ENCODE measurements at regions not wholly inside any gene's neighbourhood (a gene's known extent, or its start where the extent isn't known, plus 50 kb on each side); places are given as distances from the start of the nearest gene placed in this dataset.

GRCh38 chr12:93104535-93104934 lies 175.4 kb upstream of the EEA1 start:
- H2AFZ ChIP-seq, result no peak overlapping the region
- no peaks in the 10 kb centered on the region for H3K36me3 ChIP-seq (ENCODE audit: low read depth)
- H3K4me3 ChIP-seq, result no peak overlapping the region
- H3K79me2 ChIP-seq (ENCODE audit: insufficient read depth), result no peaks in the 10 kb centered on the region
- no peak overlapping the region for H3K27ac ChIP-seq
- H3F3A ChIP-seq (ENCODE audit: insufficient read depth), result peaks cover 19% of the 10 kb centered on the region
- no peaks in the 10 kb centered on the region for H3K27me3 ChIP-seq (replicated peaks; ENCODE audit: insufficient read depth)
- H3K9me2 ChIP-seq (ENCODE audit: insufficient read depth), result no peaks in the 10 kb centered on the region
- 71 to 92% methylated on average over 1 of the region's 1 CpG for WGBS, 2 experiments (ENCODE audit: low coverage in 1 of 2, low lambda C conversion rate in 2 of 2, missing lambda C conversion rate in 2 of 2)
- in situ Hi-C loops (cut with MboI), result no loop called here
- TF ChIP-seq EZH2 (IDR thresholded peaks at IDR 0.05; ENCODE audit: insufficient read depth, poor library complexity, severe bottlenecking) (no peak), EZH2phosphoT487 (IDR thresholded peaks at IDR 0.05; ENCODE audit: insufficient read depth, low read depth) (no peak)
- H3K4me1 ChIP-seq (ENCODE audit: insufficient read depth), result peaks cover 23% of the 10 kb centered on the region
- no peaks in the 10 kb centered on the region for H3K9me3 ChIP-seq (ENCODE audit: low read depth)
- no peak for DNase-seq
- no peak overlapping the region for H3K9ac ChIP-seq
- H4K20me1 ChIP-seq (ENCODE audit: insufficient read depth), result no peaks in the 10 kb centered on the region
- H3K4me2 ChIP-seq (ENCODE audit: unreplicated experiment), result no peak overlapping the region

GRCh38 chr12:93106910-93107309 lies 177.8 kb upstream of the EEA1 start:
- Histone ChIP-seq H3K27me3 (replicated peaks; ENCODE audit: insufficient read depth) (no peaks in the 10 kb centered on the region), H3K27ac (no peak overlapping the region), H2AFZ (no peak overlapping the region), H3K9me3 (ENCODE audit: low read depth) (no peaks in the 10 kb centered on the region), H3K9me2 (ENCODE audit: insufficient read depth) (no peaks in the 10 kb centered on the region), H3K4me1 (ENCODE audit: insufficient read depth) (peaks cover 30% of the 10 kb centered on the region), H3K79me2 (ENCODE audit: insufficient read depth) (no peaks in the 10 kb centered on the region), H3K4me3 (no peak overlapping the region), H3F3A (ENCODE audit: insufficient read depth) (peaks cover 22% of the 10 kb centered on the region), H3K9ac (no peak overlapping the region), H3K4me2 (ENCODE audit: unreplicated experiment) (no peak overlapping the region), H3K36me3 (ENCODE audit: low read depth) (no peaks in the 10 kb centered on the region), H4K20me1 (ENCODE audit: insufficient read depth) (no peaks in the 10 kb centered on the region)
- in situ Hi-C loops (cut with MboI), result no loop called here
- TF ChIP-seq EZH2phosphoT487 (IDR thresholded peaks at IDR 0.05; ENCODE audit: insufficient read depth, low read depth) (no peak), EZH2 (IDR thresholded peaks at IDR 0.05; ENCODE audit: insufficient read depth, poor library complexity, severe bottlenecking) (no peak)
- DNase-seq, result no peak
- WGBS, 2 experiments (ENCODE audit: low coverage in 1 of 2, low lambda C conversion rate in 2 of 2, missing lambda C conversion rate in 2 of 2), result 86 to 92% methylated on average over 2 of the region's 2 CpGs

GRCh38 chr12:93107514-93108312 lies 178.6 kb upstream of the EEA1 start:
- no peak overlapping the region for H2AFZ ChIP-seq
- H3K4me3 ChIP-seq, result no peak overlapping the region
- in situ Hi-C loops (cut with MboI), result no loop called here
- H3K36me3 ChIP-seq (ENCODE audit: low read depth), result no peaks in the 10 kb centered on the region
- H3K9me3 ChIP-seq (ENCODE audit: low read depth), result no peaks in the 10 kb centered on the region
- no peaks in the 10 kb centered on the region for H3K27me3 ChIP-seq (replicated peaks; ENCODE audit: insufficient read depth)
- H3K9me2 ChIP-seq (ENCODE audit: insufficient read depth), result no peaks in the 10 kb centered on the region
- H3F3A ChIP-seq (ENCODE audit: insufficient read depth), result peaks cover 22% of the 10 kb centered on the region
- DNase-seq, result no peak
- no peak overlapping the region for H3K4me2 ChIP-seq (ENCODE audit: unreplicated experiment)
- no peaks in the 10 kb centered on the region for H4K20me1 ChIP-seq (ENCODE audit: insufficient read depth)
- H3K27ac ChIP-seq, result no peak overlapping the region
- 79 to 85% methylated on average over 5 of the region's 5 CpGs for WGBS, 2 experiments (ENCODE audit: low coverage in 1 of 2, low lambda C conversion rate in 2 of 2, missing lambda C conversion rate in 2 of 2)
- H3K79me2 ChIP-seq (ENCODE audit: insufficient read depth), result no peaks in the 10 kb centered on the region
- H3K4me1 ChIP-seq (ENCODE audit: insufficient read depth), result peaks cover 31% of the 10 kb centered on the region
- TF ChIP-seq EZH2phosphoT487 (IDR thresholded peaks at IDR 0.05; ENCODE audit: insufficient read depth, low read depth) (no peak), EZH2 (IDR thresholded peaks at IDR 0.05; ENCODE audit: insufficient read depth, poor library complexity, severe bottlenecking) (no peak)
- H3K9ac ChIP-seq, result no peak overlapping the region

GRCh38 chr12:93108985-93109384 lies 179.9 kb upstream of the EEA1 start:
- H3K4me3 ChIP-seq, result peak overlapping the region; percentile 31
- no peaks in the 10 kb centered on the region for H3K27me3 ChIP-seq (replicated peaks; ENCODE audit: insufficient read depth)
- H3K4me2 ChIP-seq (ENCODE audit: unreplicated experiment), result peak overlapping the region; percentile 79
- no peaks in the 10 kb centered on the region for H3K9me3 ChIP-seq (ENCODE audit: low read depth)
- no peaks in the 10 kb centered on the region for H4K20me1 ChIP-seq (ENCODE audit: insufficient read depth)
- TF ChIP-seq EZH2phosphoT487 (IDR thresholded peaks at IDR 0.05; ENCODE audit: insufficient read depth, low read depth), result no peak
- TF ChIP-seq EZH2 (IDR thresholded peaks at IDR 0.05; ENCODE audit: insufficient read depth, poor library complexity, severe bottlenecking), result no peak
- H3F3A ChIP-seq (ENCODE audit: insufficient read depth), result peaks cover 32% of the 10 kb centered on the region
- peak overlapping the region; percentile 38 for H3K27ac ChIP-seq
- DNase-seq, result peak; percentile 40
- in situ Hi-C loops (cut with MboI), result no loop called here
- H2AFZ ChIP-seq, result peak overlapping the region; percentile 59
- WGBS, 2 experiments (ENCODE audit: low coverage in 1 of 2, low lambda C conversion rate in 2 of 2, missing lambda C conversion rate in 2 of 2), result 12 to 18% methylated on average over 3 of the region's 3 CpGs
- H3K9me2 ChIP-seq (ENCODE audit: insufficient read depth), result no peaks in the 10 kb centered on the region
- no peaks in the 10 kb centered on the region for H3K79me2 ChIP-seq (ENCODE audit: insufficient read depth)
- peak overlapping the region; percentile 6; the same call in 1 of the 2 replicates for H3K9ac ChIP-seq
- peaks cover 42% of the 10 kb centered on the region for H3K4me1 ChIP-seq (ENCODE audit: insufficient read depth)
- H3K36me3 ChIP-seq (ENCODE audit: low read depth), result no peaks in the 10 kb centered on the region
